SK-N-SH treated with all-trans-retinoic acid at 6 μM for 48 hours (cell line): ENCODE measurements at regions not wholly inside any gene's neighbourhood (a gene's known extent, or its start where the extent isn't known, plus 50 kb on each side); places are given as distances from the start of the nearest gene placed in this dataset.

Experiments
- BACH2 ChIP-seq: fragments of 250-450 bp; sonication (Bioruptor Pico); IDR thresholded peaks from 2 replicates; pipeline ENCODE4 v1.9.0; 2021; ENCODE audit warnings: mild to moderate bottlenecking, borderline replicate concordance
- CREB5 ChIP-seq: fragments of 250-450 bp; sonication (Bioruptor Pico); IDR thresholded peaks from 2 replicates; pipeline ENCODE4 v1.5.1; 2020; ENCODE audit warnings: low read depth, mild to moderate bottlenecking, moderate library complexity
- CSDC2 ChIP-seq: fragments of 250-450 bp; sonication (Bioruptor Pico); IDR thresholded peaks from 2 replicates; pipeline ENCODE4 v1.5.0; 2020; ENCODE audit warnings: mild to moderate bottlenecking, moderate library complexity
- ESRRG ChIP-seq: fragments of 250-450 bp; sonication (Bioruptor Pico); IDR thresholded peaks from 2 replicates; pipeline ENCODE4 v1.6.1; 2021; ENCODE audit warnings: mild to moderate bottlenecking
- GLIS3 ChIP-seq: fragments of 250-450 bp; sonication (Bioruptor Pico); IDR thresholded peaks from 2 replicates; pipeline ENCODE4 v1.5.0; 2020; ENCODE audit warnings: mild to moderate bottlenecking, moderate library complexity
- ISL1 ChIP-seq: fragments of 250-450 bp; sonication (Bioruptor Pico); IDR thresholded peaks from 2 replicates; pipeline ENCODE4 v2.1.2; 2022; ENCODE audit warnings: mild to moderate bottlenecking, moderate library complexity
- PATZ1 ChIP-seq: fragments of 250-450 bp; sonication (Bioruptor Pico); IDR thresholded peaks from 2 replicates; pipeline ENCODE4 v1.8.0; 2020; ENCODE audit warnings: mild to moderate bottlenecking, moderate library complexity, borderline replicate concordance
- PPARA ChIP-seq: fragments of 250-450 bp; sonication (Bioruptor Pico); IDR thresholded peaks from 2 replicates; pipeline ENCODE4 v1.5.0; 2020; ENCODE audit warnings: mild to moderate bottlenecking, borderline replicate concordance
- TCF4 ChIP-seq: fragments of 250-450 bp; sonication (Bioruptor Pico); IDR thresholded peaks from 2 replicates; pipeline ENCODE4 v1.8.0; 2021; ENCODE audit warnings: mild to moderate bottlenecking, moderate library complexity, borderline replicate concordance
- ZFP3 ChIP-seq: fragments of 250-450 bp; sonication (Bioruptor Pico); IDR thresholded peaks from 2 replicates; pipeline ENCODE4 v1.5.0; 2020; ENCODE audit warnings: mild to moderate bottlenecking, moderate library complexity
- ZFP30 ChIP-seq: fragments of 450-650 bp; formaldehyde crosslinking; IDR thresholded peaks from 2 replicates; pipeline ENCODE4 v1.5.0; 2022; ENCODE audit warnings: mild to moderate bottlenecking, moderate library complexity

GRCh38 chr3:31203960-31204795 lies 309.7 kb upstream of the GADL1 start:
- TF ChIP-seq TCF4 (CRISPR knock-in tag) (no peak), ZFP3 (CRISPR knock-in tag) (no peak), ZFP30 (no peak), CSDC2 (no peak), ESRRG (CRISPR knock-in tag) (no peak), ISL1 (CRISPR knock-in tag) (no peak), BACH2 (no peak), PATZ1 (no peak), PPARA (CRISPR knock-in tag) (no peak), GLIS3 (CRISPR knock-in tag) (no peak), CREB5 (CRISPR knock-in tag) (no peak)
